Progenitor cell of endocrine pancreas (in vitro differentiated cells): ENCODE measurements at regions not wholly inside any gene's neighbourhood (a gene's known extent, or its start where the extent isn't known, plus 50 kb on each side); places are given as distances from the start of the nearest gene placed in this dataset.

Experiments used
- DNase-seq: peaks from one replicate; pipeline ENCODE4 v3.0.0; 2021; ENCODE audit warnings: low spot score; ENCODE audit not compliant: unreplicated experiment
- H3K27ac Mint-ChIP-seq: 2 replicates; pipeline ENCODE4 v1.8.0; 2021; ENCODE audit warnings: mild to moderate bottlenecking, moderate library complexity, mixed read lengths
- H3K27me3 Mint-ChIP-seq: 2 replicates; pipeline ENCODE4 v1.8.0; 2021; ENCODE audit warnings: mixed read lengths
- H3K36me3 Mint-ChIP-seq: 2 replicates; pipeline ENCODE4 v1.8.0; 2022; ENCODE audit warnings: mixed read lengths; ENCODE audit not compliant: insufficient read depth
- H3K4me1 Mint-ChIP-seq: 2 replicates; pipeline ENCODE4 v1.8.0; 2021; ENCODE audit warnings: low read depth, mixed read lengths
- H3K4me3 Mint-ChIP-seq: 2 replicates; pipeline ENCODE4 v1.8.0; 2021; ENCODE audit warnings: low read depth, mild to moderate bottlenecking, moderate library complexity, mixed read lengths
- H3K9me3 Mint-ChIP-seq: 2 replicates; pipeline ENCODE4 v1.8.0; 2021; ENCODE audit warnings: low read depth, mixed read lengths
- CTCF ChIP-seq: fragments of 200-600 bp; sonication (generic); IDR thresholded peaks from one replicate; pipeline ENCODE4 v1.5.0; 2021; ENCODE audit warnings: antibody characterized with exemption, mild to moderate bottlenecking; ENCODE audit not compliant: unreplicated experiment

- Mint-ChIP-seq H3K9me3 (no peaks in the 10 kb centered on the region), H3K4me3 (no peak overlapping the region), H3K27me3 (no peaks in the 10 kb centered on the region), H3K27ac (no peak overlapping the region), H3K4me1 (no peaks in the 10 kb centered on the region), H3K36me3 (no peaks in the 10 kb centered on the region)
- no peak for DNase-seq
- TF ChIP-seq CTCF, result no peak
These were observed 111.5 kb upstream of the RAB18 start for GRCh38 chr10:27392606-27393005.

- Mint-ChIP-seq H3K36me3 (no peaks in the 10 kb centered on the region), H3K27me3 (no peaks in the 10 kb centered on the region), H3K4me3 (no peak overlapping the region), H3K9me3 (no peaks in the 10 kb centered on the region), H3K27ac (no peak overlapping the region), H3K4me1 (no peaks in the 10 kb centered on the region)
- no peak for TF ChIP-seq CTCF
- no peak for DNase-seq
These were observed 112.2 kb upstream of the RAB18 start for GRCh38 chr10:27391916-27392315.

GRCh38 chr10:27391325-27391724 is 112.8 kb upstream of the RAB18 start:
- H3K27me3 Mint-ChIP-seq, result no peaks in the 10 kb centered on the region
- H3K36me3 Mint-ChIP-seq, result no peaks in the 10 kb centered on the region
- no peak overlapping the region for H3K27ac Mint-ChIP-seq
- no peaks in the 10 kb centered on the region for H3K9me3 Mint-ChIP-seq
- no peaks in the 10 kb centered on the region for H3K4me1 Mint-ChIP-seq
- H3K4me3 Mint-ChIP-seq, result no peak overlapping the region
- DNase-seq, result no peak
- no peak for TF ChIP-seq CTCF

- Mint-ChIP-seq H3K9me3 (no peaks in the 10 kb centered on the region), H3K27me3 (no peaks in the 10 kb centered on the region), H3K36me3 (no peaks in the 10 kb centered on the region), H3K27ac (no peak overlapping the region), H3K4me1 (no peaks in the 10 kb centered on the region), H3K4me3 (no peak overlapping the region)
- TF ChIP-seq CTCF, result no peak
- DNase-seq, result no peak
These were observed 113.4 kb upstream of the RAB18 start for GRCh38 chr10:27390681-27391080.

GRCh38 chr10:27388761-27389399 is 115.2 kb upstream of the RAB18 start:
- TF ChIP-seq CTCF, result no peak
- Mint-ChIP-seq H3K27ac (no peak overlapping the region), H3K36me3 (no peaks in the 10 kb centered on the region), H3K27me3 (no peaks in the 10 kb centered on the region), H3K4me1 (peaks cover under 1% of the 10 kb centered on the region), H3K9me3 (no peaks in the 10 kb centered on the region), H3K4me3 (no peak overlapping the region)
- no peak for DNase-seq
